Activated T-helper 9 cell treated with anti-CD3 and anti-CD28 coated beads, Interleukin-2, amount 50 U/mL, for 16 hours (primary cell): ENCODE measurements at regions not wholly inside any gene's neighbourhood (a gene's known extent, or its start where the extent isn't known, plus 50 kb on each side); places are given as distances from the start of the nearest gene placed in this dataset.

Experiments used
- DNase-seq: peaks from one replicate; pipeline ENCODE4 v3.0.0-alpha.2; 2020; ENCODE audit warnings: low read depth

GRCh38 chr6:97815301-97815812 is 532.3 kb upstream of the MMS22L start:
- no peak for DNase-seq

GRCh38 chr6:97816526-97816925 is 533.5 kb upstream of the MMS22L start:
- no peak for DNase-seq

- DNase-seq: no peak
Observed at GRCh38 chr6:97819710-97820109, 536.7 kb upstream of the MMS22L start.

- DNase-seq: no peak
Observed at GRCh38 chr6:97820400-97820799, 537.4 kb upstream of the MMS22L start.

- no peak for DNase-seq
Observed at GRCh38 chr6:97822632-97823031, 539.6 kb upstream of the MMS22L start.

GRCh38 chr6:97841763-97842162 is 558.7 kb upstream of the MMS22L start:
- no peak for DNase-seq

GRCh38 chr6:97842521-97842920 is 559.5 kb upstream of the MMS22L start:
- DNase-seq: no peak

GRCh38 chr6:97849390-97849789 is 566.4 kb upstream of the MMS22L start:
- DNase-seq: no peak

- no peak for DNase-seq
Observed at GRCh38 chr6:97850458-97851212, 567.6 kb upstream of the MMS22L start.

GRCh38 chr6:97863697-97864096 is 580.7 kb upstream of the MMS22L start:
- DNase-seq: no peak

GRCh38 chr6:97864366-97864765 is 581.4 kb upstream of the MMS22L start:
- DNase-seq: no peak

- no peak for DNase-seq
Observed at GRCh38 chr6:97864826-97865225, 581.8 kb upstream of the MMS22L start.

- DNase-seq: no peak
Observed at GRCh38 chr6:97865612-97866011, 582.6 kb upstream of the MMS22L start.

GRCh38 chr6:97866616-97867015 is 583.6 kb upstream of the MMS22L start:
- DNase-seq: no peak

GRCh38 chr6:97867177-97867576 is 584.2 kb upstream of the MMS22L start:
- DNase-seq: no peak

GRCh38 chr6:97870273-97870672 is 587.3 kb upstream of the MMS22L start:
- DNase-seq: no peak

GRCh38 chr6:97876711-97877110 is 593.7 kb upstream of the MMS22L start:
- DNase-seq: no peak

GRCh38 chr6:97882755-97883154 is 599.7 kb upstream of the MMS22L start:
- no peak for DNase-seq

- no peak for DNase-seq
Observed at GRCh38 chr6:97885325-97885724, 602.3 kb upstream of the MMS22L start.

GRCh38 chr6:97885828-97886227 is 602.8 kb upstream of the MMS22L start:
- DNase-seq: no peak

- DNase-seq: no peak
Observed at GRCh38 chr6:97901531-97901930, 618.5 kb upstream of the MMS22L start.

- no peak for DNase-seq
Observed at GRCh38 chr6:97909380-97909779, 626.4 kb upstream of the MMS22L start.

- no peak for DNase-seq
Observed at GRCh38 chr6:97913721-97914120, 630.7 kb upstream of the MMS22L start.

GRCh38 chr6:97914912-97915311 is 631.9 kb upstream of the MMS22L start:
- no peak for DNase-seq
